Colonic mucosa (tissue), 4 donors: ENCODE measurements at regions not wholly inside any gene's neighbourhood (a gene's known extent, or its start where the extent isn't known, plus 50 kb on each side); places are given as distances from the start of the nearest gene placed in this dataset.

Source experiments
- DNase-seq: peaks from one replicate; pipeline ENCODE4 v3.0.0-alpha.2; 2020
- H3K27ac ChIP-seq: fragments of 200-600 bp; one replicate; pipeline ENCODE4 v1.8.0; 2021
- H3K27me3 ChIP-seq: fragments of 200-600 bp; one replicate; pipeline ENCODE4 v1.8.0; 2021
- H3K36me3 ChIP-seq: fragments of 200-600 bp; one replicate; pipeline ENCODE4 v1.8.0; 2021
- H3K4me1 ChIP-seq: fragments of 200-600 bp; one replicate; pipeline ENCODE4 v1.8.0; 2021; ENCODE audit warnings: mild to moderate bottlenecking
- H3K4me3 ChIP-seq: fragments of 200-600 bp; one replicate; pipeline ENCODE4 v1.8.0; 2021
- H3K9ac ChIP-seq, 2 donors: one replicate each; pipeline ENCODE4 v1.7.0; 2013; ENCODE audit warnings: control low read depth in 2 of 2, low read depth in 2 of 2, low read length in 2 of 2
- H3K9me3 ChIP-seq: fragments of 200-600 bp; one replicate; pipeline ENCODE4 v1.8.0; 2021
- intact Hi-C: fragments of 100-400 bp; cut with DNase I; formaldehyde crosslinking; loops from one replicate; pipeline ENCODE4 v1.14.1; 2022
- TF ChIP-seq, protein P1 (sequence below): fragments of 200-600 bp; IDR thresholded peaks from one replicate; pipeline ENCODE4 v1.8.0; 2022; ENCODE audit warnings: antibody characterized with exemption, mild to moderate bottlenecking
- donor health status: healthy.
- donor health status: DM: no; HTN: no; CAD: no.
- donor health status: DM: no; HTN: no; CAD: no.

DNA sequence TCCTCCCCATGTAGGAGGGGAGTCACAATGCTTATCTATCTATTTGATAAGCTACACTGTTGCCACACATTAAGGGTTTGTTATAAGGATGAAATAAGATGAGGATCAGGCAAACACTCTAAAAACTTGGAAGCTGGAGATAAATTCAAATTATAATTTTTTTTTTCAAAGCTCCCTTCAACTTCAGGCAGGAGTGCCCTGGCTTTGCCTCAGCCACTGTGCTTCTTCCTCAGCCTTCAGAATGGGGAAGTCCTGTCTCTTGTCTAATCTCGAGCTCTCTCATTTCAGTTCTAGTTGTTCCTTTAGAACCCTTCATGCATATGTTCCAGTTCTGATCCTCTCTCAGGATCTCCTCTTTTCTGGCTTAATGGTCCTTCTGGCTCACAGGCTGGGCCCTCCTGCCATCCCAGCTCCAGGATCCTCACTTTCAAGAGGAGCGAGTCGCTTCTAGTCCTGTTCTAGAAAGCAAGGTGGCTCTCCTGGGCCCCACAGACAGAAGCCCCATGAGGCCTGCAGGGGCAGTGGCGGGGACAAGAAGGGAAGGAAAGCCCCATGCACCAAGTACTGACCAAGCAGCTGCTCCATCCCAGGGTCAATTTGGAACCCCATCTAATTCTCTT is 164.3 kb downstream of the VEGFA start:
- Histone ChIP-seq H3K27me3 (no peaks in the 10 kb centered on the region), H3K36me3 (no peaks in the 10 kb centered on the region), H3K9me3 (no peaks in the 10 kb centered on the region), H3K4me1 (no peaks in the 10 kb centered on the region), H3K9ac (no peak overlapping the region), H3K4me3 (no peak overlapping the region), H3K27ac (no peak overlapping the region)
- intact Hi-C loops, result loop anchor here (10.0 kb wide), 1 partner anchor 269 kb away; no protein-coding TSS in a partner anchor
- DNase-seq, result no peak
- TF ChIP-seq, protein P1, sequence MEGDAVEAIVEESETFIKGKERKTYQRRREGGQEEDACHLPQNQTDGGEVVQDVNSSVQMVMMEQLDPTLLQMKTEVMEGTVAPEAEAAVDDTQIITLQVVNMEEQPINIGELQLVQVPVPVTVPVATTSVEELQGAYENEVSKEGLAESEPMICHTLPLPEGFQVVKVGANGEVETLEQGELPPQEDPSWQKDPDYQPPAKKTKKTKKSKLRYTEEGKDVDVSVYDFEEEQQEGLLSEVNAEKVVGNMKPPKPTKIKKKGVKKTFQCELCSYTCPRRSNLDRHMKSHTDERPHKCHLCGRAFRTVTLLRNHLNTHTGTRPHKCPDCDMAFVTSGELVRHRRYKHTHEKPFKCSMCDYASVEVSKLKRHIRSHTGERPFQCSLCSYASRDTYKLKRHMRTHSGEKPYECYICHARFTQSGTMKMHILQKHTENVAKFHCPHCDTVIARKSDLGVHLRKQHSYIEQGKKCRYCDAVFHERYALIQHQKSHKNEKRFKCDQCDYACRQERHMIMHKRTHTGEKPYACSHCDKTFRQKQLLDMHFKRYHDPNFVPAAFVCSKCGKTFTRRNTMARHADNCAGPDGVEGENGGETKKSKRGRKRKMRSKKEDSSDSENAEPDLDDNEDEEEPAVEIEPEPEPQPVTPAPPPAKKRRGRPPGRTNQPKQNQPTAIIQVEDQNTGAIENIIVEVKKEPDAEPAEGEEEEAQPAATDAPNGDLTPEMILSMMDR, result no peak

DNA sequence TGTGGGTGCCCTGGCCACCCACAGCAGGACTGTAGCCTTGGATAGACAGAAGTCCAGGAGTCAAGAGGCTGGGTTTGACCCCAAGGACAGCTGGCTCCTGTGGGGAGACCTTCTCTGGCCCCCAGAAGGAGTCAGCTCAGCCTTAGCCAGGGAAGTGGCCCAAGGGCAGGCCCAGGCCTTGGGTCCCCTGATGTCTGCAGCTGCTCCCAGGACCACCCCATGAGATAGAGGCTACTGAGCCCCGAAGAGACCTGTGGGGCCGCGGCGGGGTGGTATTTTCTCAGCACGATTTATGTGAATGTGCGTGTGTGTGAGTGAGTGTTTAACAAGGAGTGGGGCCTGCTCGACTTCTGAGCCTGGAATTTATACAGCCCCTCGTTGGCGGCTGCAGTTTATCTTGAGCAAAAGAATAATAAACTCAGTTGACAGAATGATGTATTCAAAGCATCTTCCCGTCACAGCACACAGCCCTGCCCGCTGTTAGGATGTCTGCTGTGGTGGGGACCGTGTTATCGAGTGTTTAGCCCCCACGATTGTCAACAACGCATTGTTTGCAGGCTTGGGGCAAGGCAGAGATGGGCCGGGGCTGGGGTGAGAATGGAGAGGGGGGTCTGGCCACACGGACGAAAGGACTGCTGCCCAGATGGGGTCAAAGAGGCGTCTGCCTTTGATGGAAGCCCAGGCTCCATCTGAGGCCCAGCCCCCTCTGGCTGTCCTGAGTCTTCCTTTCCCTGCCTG is 163.3 kb downstream of the VEGFA start:
- H3K36me3 ChIP-seq, result no peaks in the 10 kb centered on the region
- TF ChIP-seq, protein P1, result no peak
- intact Hi-C loops, result loop anchor here (10.0 kb wide), 1 partner anchor 269 kb away; no protein-coding TSS in a partner anchor
- no peaks in the 10 kb centered on the region for H3K9me3 ChIP-seq
- H3K27me3 ChIP-seq, result no peaks in the 10 kb centered on the region
- no peak for DNase-seq
- no peak overlapping the region for H3K4me3 ChIP-seq
- peaks cover 2% of the 10 kb centered on the region for H3K4me1 ChIP-seq
- H3K9ac ChIP-seq, result peak overlapping the region in 1 of 2 donors; percentile 7
- no peak overlapping the region for H3K27ac ChIP-seq

DNA sequence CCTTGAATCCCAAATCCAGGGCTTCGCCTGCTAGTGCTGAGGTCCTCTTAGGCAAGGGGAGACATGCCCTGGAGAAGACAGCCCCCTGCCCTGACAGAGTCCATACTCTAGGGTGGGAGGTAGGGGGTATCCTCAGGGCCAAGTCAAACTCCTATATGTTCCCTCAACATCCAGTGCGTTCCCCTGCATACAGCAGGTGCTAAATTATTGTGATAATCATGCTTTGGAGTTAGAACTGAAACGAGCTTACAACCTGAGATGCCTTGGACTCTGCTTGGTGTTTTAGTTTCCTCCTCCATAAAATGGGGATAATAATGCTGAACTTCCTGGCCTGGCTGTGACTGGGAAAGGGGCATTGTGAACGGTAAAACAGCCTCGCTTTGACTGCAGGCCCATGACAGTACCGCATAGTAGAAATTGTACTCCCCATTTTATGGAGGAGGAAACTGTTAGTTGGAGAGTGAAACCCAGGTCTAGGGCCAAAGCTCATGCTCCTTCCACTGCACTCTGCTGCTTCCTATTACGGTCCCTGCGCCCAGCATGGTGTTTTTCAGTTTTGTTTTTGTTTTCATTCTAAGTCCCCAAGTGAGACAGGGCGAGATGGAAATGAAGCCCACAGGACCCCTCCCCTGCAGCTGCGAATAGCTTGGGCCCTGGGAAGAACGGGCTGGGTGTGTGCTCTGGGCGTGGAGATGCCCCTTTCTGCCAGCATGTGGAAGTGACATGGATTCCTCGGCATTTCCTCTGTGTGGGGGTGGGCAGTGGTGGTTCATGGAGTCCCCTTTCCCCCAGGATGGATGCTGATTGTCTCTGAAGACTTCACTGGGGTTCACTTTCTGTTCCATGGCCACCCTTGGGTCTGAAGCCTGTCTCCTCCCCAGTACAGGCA is 162.5 kb downstream of the VEGFA start:
- no peak overlapping the region for H3K9ac ChIP-seq
- no peak for DNase-seq
- H3K4me3 ChIP-seq, result no peak overlapping the region
- H3K4me1 ChIP-seq, result peaks cover 8% of the 10 kb centered on the region
- H3K36me3 ChIP-seq, result no peaks in the 10 kb centered on the region
- TF ChIP-seq, protein P1, result no peak
- H3K27ac ChIP-seq, result no peak overlapping the region
- intact Hi-C loops, result loop anchor here (10.0 kb wide), 1 partner anchor 268 kb away; no protein-coding TSS in a partner anchor
- H3K9me3 ChIP-seq, result no peaks in the 10 kb centered on the region
- H3K27me3 ChIP-seq, result no peaks in the 10 kb centered on the region

DNA sequence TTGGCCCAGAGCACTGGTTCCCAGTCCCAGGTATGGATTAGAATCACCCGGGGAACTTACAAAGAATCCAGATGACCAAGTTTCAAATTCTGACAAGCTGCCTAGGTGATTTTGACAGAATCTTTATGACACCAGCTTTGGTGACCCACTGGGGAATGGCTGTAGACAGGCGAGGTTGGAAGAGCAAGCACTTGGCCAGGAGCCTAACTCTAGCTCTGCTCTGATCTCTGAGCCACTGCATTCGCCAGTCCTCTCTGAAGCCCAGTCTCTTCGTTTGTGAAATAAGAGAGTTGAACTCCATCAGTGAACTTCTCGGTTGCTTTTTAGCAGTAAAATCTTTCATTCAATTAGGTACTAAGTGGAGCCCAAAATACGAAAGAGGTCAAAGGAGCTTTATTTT is 161.2 kb downstream of the VEGFA start:
- intact Hi-C loops, result loop anchor here (10.0 kb wide), 1 partner anchor 266 kb away; no protein-coding TSS in a partner anchor
- TF ChIP-seq, protein P1, result no peak
- DNase-seq, result no peak

More for the DNA sequence above, 161.2 kb downstream of the VEGFA start:
- no peak overlapping the region for H3K9ac ChIP-seq
- no peaks in the 10 kb centered on the region for H3K9me3 ChIP-seq
- no peak overlapping the region for H3K27ac ChIP-seq
- peaks cover 11% of the 10 kb centered on the region for H3K4me1 ChIP-seq
- H3K36me3 ChIP-seq, result no peaks in the 10 kb centered on the region
- H3K4me3 ChIP-seq, result no peak overlapping the region
- no peaks in the 10 kb centered on the region for H3K27me3 ChIP-seq
